Smooth muscle cell of the brain vasculature (primary cell): ENCODE measurements at regions not wholly inside any gene's neighbourhood (a gene's known extent, or its start where the extent isn't known, plus 50 kb on each side); places are given as distances from the start of the nearest gene placed in this dataset.

Source experiments
- DNase-seq: peaks from one replicate; pipeline ENCODE4 v3.0.0-alpha.2; 2012; ENCODE audit warnings: low read depth, low spot score

GRCh38 chr2:43034921-43035320 lies 191.5 kb downstream of the ZFP36L2 start:
- DNase-seq, result no peak

- DNase-seq, result no peak
Measured at GRCh38 chr2:43034242-43034619, 192.2 kb downstream of the ZFP36L2 start.

- DNase-seq, result no peak
Measured at GRCh38 chr2:43033466-43034241, 192.8 kb downstream of the ZFP36L2 start.

- no peak for DNase-seq
Measured at GRCh38 chr2:43033016-43033270, 193.5 kb downstream of the ZFP36L2 start.

- no peak for DNase-seq
Measured at GRCh38 chr2:43032213-43033015, 194.0 kb downstream of the ZFP36L2 start.

- DNase-seq, result no peak
Measured at GRCh38 chr2:43031471-43032212, 194.8 kb downstream of the ZFP36L2 start.

GRCh38 chr2:43030551-43031307 lies 195.7 kb downstream of the ZFP36L2 start:
- no peak for DNase-seq

GRCh38 chr2:43029186-43029585 lies 197.2 kb downstream of the ZFP36L2 start:
- no peak for DNase-seq

- no peak for DNase-seq
Measured at GRCh38 chr2:43028188-43028587, 198.2 kb downstream of the ZFP36L2 start.

- DNase-seq, result no peak
Measured at GRCh38 chr2:43027097-43027873, 199.1 kb downstream of the ZFP36L2 start.

GRCh38 chr2:43026426-43027096 lies 199.8 kb downstream of the ZFP36L2 start:
- DNase-seq, result no peak

- no peak for DNase-seq
Measured at GRCh38 chr2:43025709-43026295, 200.6 kb downstream of the ZFP36L2 start.

- no peak for DNase-seq
Measured at GRCh38 chr2:43024515-43025011, 201.8 kb downstream of the ZFP36L2 start.

GRCh38 chr2:43023791-43024514 lies 202.5 kb downstream of the ZFP36L2 start:
- DNase-seq, result no peak

GRCh38 chr2:43022896-43023295 lies 203.5 kb downstream of the ZFP36L2 start:
- DNase-seq, result no peak

- DNase-seq, result no peak
Measured at GRCh38 chr2:43021791-43022509, 204.5 kb downstream of the ZFP36L2 start.

GRCh38 chr2:43020990-43021669 lies 205.3 kb downstream of the ZFP36L2 start:
- DNase-seq, result no peak

- DNase-seq, result no peak
Measured at GRCh38 chr2:43020296-43020695, 206.1 kb downstream of the ZFP36L2 start.
